Naive thymus-derived CD8-positive, alpha-beta T cell (primary cell): ENCODE measurements at regions not wholly inside any gene's neighbourhood (a gene's known extent, or its start where the extent isn't known, plus 50 kb on each side); places are given as distances from the start of the nearest gene placed in this dataset.

Source experiments
- ATAC-seq, 2 donors: fragments of 150-1000 bp; cut with Tn5 transposase in 1 of 2; sonication (Bioruptor Pico), chemical (Tn5 transposase) in 1 of 2; 1 replicate in 1 of 2; 2 replicates in 1 of 2; pipeline ENCODE4 v1.10.0; 2021; ENCODE audit warnings: mild to moderate bottlenecking in 2 of 2, moderate library complexity in 2 of 2
- POLR2A ChIA-PET: fragments of 350-600 bp; sonication (Branson Sonifier 250); formaldehyde crosslinking; loops from one replicate; lab custom pipeline; 2021; ENCODE audit warnings: antibody characterized with exemption; lab: Charles Lee
- DNase-seq, 10 donors: peaks; one replicate each; pipeline versions ENCODE4 v3.0.0 to v3.0.0-alpha.2; 2020 to 2022
- H3K27ac Mint-ChIP-seq, 10 donors: one replicate each; pipeline ENCODE4 v1.8.0; 2020 to 2022; ENCODE audit warnings: mild to moderate bottlenecking in 10 of 10, mixed read lengths in 10 of 10, moderate library complexity in 4 of 10, inconsistent platforms in 1 of 10
- H3K27me3 Mint-ChIP-seq, 5 donors: one replicate each; pipeline ENCODE4 v1.8.0; 2021 to 2022; ENCODE audit warnings: mixed read lengths in 5 of 5
- H3K36me3 Mint-ChIP-seq, 3 donors: one replicate each; pipeline ENCODE4 v1.8.0; 2020 to 2022; ENCODE audit warnings: mixed read lengths in 3 of 3, mild to moderate bottlenecking in 2 of 3, inconsistent platforms in 1 of 3
- H3K4me1 Mint-ChIP-seq, 4 donors: one replicate each; pipeline ENCODE4 v1.8.0; 2021 to 2022; ENCODE audit warnings: mixed read lengths in 4 of 4
- H3K4me3 Mint-ChIP-seq, 10 donors: one replicate each; pipeline ENCODE4 v1.8.0; 2020 to 2022; ENCODE audit warnings: mild to moderate bottlenecking in 10 of 10, mixed read lengths in 10 of 10, moderate library complexity in 6 of 10, inconsistent platforms in 1 of 10
- H3K9me3 Mint-ChIP-seq, 9 donors: one replicate each; pipeline ENCODE4 v1.8.0; 2020 to 2022; ENCODE audit warnings: mixed read lengths in 9 of 9, mild to moderate bottlenecking in 3 of 9, inconsistent platforms in 1 of 9, moderate library complexity in 1 of 9

- ATAC-seq (no peak), DNase-seq (no peak)
- Mint-ChIP-seq H3K4me3 (no peak overlapping the region), H3K27ac (no peak overlapping the region), H3K36me3 (no peaks in the 10 kb centered on the region), H3K4me1 (peaks cover 0 to 2% (median 0%) of the 10 kb centered on the region in 4 donors), H3K27me3 (peaks cover 0 to 16% (median 9%) of the 10 kb centered on the region in 5 donors), H3K9me3 (peaks cover 0 to 9% (median 4%) of the 10 kb centered on the region in 9 donors)
- POLR2A ChIA-PET, result no interaction called here
Observed at GRCh38 chr10:130994191-130994590, 317.3 kb downstream of the TCERG1L start.

DNA sequence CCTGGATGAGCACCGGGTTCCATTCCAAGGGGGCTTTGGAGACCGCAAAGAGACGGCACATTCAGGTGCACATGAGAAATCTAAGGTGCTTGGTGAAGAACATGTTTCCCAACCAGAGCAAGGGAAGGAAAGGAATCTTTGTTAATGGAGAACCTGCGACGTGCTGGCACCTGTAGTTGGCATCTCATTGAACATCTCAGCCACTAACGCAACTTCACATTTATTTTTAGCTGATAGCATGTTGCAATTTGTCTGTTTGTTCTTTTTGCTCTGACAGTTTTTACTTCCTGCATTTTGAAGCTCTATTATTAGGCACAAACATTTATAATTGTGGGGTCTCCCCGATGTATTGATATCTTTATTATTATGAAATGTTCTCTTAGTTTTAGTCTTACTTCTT, 316.7 kb downstream of the TCERG1L start:
- peaks cover 0 to 9% (median 4%) of the 10 kb centered on the region in 9 donors for H3K9me3 Mint-ChIP-seq
- peaks cover 0 to 2% (median 0%) of the 10 kb centered on the region in 4 donors for H3K4me1 Mint-ChIP-seq
- POLR2A ChIA-PET, result no interaction called here
- H3K4me3 Mint-ChIP-seq, result no peak overlapping the region
- H3K27me3 Mint-ChIP-seq, result peaks cover 0 to 18% (median 7%) of the 10 kb centered on the region in 5 donors
- H3K27ac Mint-ChIP-seq, result no peak overlapping the region
- H3K36me3 Mint-ChIP-seq, result no peaks in the 10 kb centered on the region
- no peak for DNase-seq
- no peak for ATAC-seq

GRCh38 chr10:130997267-130998045, 314.1 kb downstream of the TCERG1L start:
- Mint-ChIP-seq H3K27me3 (peaks cover 0 to 15% (median 0%) of the 10 kb centered on the region in 5 donors), H3K9me3 (peaks cover 0 to 9% (median 5%) of the 10 kb centered on the region in 9 donors), H3K36me3 (no peaks in the 10 kb centered on the region), H3K4me1 (no peaks in the 10 kb centered on the region), H3K27ac (no peak overlapping the region), H3K4me3 (no peak overlapping the region)
- no peak for DNase-seq
- no peak for ATAC-seq
- POLR2A ChIA-PET, result no interaction called here

GRCh38 chr10:130998046-130998435, 313.5 kb downstream of the TCERG1L start:
- no peak for ATAC-seq
- Mint-ChIP-seq H3K4me3 (no peak overlapping the region), H3K36me3 (no peaks in the 10 kb centered on the region), H3K4me1 (no peaks in the 10 kb centered on the region), H3K9me3 (peaks cover 0 to 9% (median 5%) of the 10 kb centered on the region in 9 donors), H3K27ac (no peak overlapping the region), H3K27me3 (peaks cover 0 to 15% (median 0%) of the 10 kb centered on the region in 5 donors)
- DNase-seq, result no peak
- POLR2A ChIA-PET, result no interaction called here

DNA sequence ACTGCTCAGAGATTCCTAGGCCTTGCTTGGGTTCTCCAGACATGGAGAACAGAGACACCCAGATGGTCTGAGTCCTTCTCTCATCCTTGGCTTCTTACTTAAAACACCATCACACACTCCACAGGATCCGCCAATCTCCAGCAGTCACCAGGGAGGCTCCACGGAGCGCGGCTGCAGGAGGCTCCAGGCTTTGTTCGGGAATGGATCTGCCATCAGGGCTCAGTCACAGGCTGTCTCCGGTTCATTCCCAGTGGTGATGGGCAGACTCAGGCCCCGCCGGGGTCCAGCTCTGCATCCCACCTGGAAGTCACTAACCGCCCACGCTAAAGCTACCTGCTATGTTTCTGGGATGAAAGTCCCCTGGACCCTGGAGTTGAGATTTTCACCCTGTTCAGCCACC, 312.9 kb downstream of the TCERG1L start:
- no peaks in the 10 kb centered on the region for H3K4me1 Mint-ChIP-seq
- DNase-seq (no peak), ATAC-seq (no peak)
- H3K9me3 Mint-ChIP-seq, result peaks cover 0 to 9% (median 5%) of the 10 kb centered on the region in 9 donors
- H3K27ac Mint-ChIP-seq, result no peak overlapping the region
- no peaks in the 10 kb centered on the region for H3K36me3 Mint-ChIP-seq
- peaks cover 0 to 15% (median 0%) of the 10 kb centered on the region in 5 donors for H3K27me3 Mint-ChIP-seq
- no peak overlapping the region for H3K4me3 Mint-ChIP-seq
- POLR2A ChIA-PET, result no interaction called here

GRCh38 chr10:130999376-131000202, 311.9 kb downstream of the TCERG1L start:
- no peak overlapping the region for H3K4me3 Mint-ChIP-seq
- no peak overlapping the region for H3K27ac Mint-ChIP-seq
- ATAC-seq (no peak), DNase-seq (no peak)
- peaks cover 0 to 15% (median 0%) of the 10 kb centered on the region in 5 donors for H3K27me3 Mint-ChIP-seq
- POLR2A ChIA-PET, result no interaction called here
- peaks cover 0 to 9% (median 5%) of the 10 kb centered on the region in 9 donors for H3K9me3 Mint-ChIP-seq
- H3K4me1 Mint-ChIP-seq, result no peaks in the 10 kb centered on the region
- no peaks in the 10 kb centered on the region for H3K36me3 Mint-ChIP-seq

- Mint-ChIP-seq H3K4me3 (no peak overlapping the region), H3K27me3 (peaks cover 0 to 15% (median 0%) of the 10 kb centered on the region in 5 donors), H3K27ac (peak overlapping the region in 1 of 10 donors; percentile 24), H3K9me3 (peaks cover 0 to 12% (median 5%) of the 10 kb centered on the region in 9 donors), H3K4me1 (no peaks in the 10 kb centered on the region), H3K36me3 (no peaks in the 10 kb centered on the region)
- ATAC-seq (no peak), DNase-seq (no peak)
- POLR2A ChIA-PET, result no interaction called here
Observed at GRCh38 chr10:131000244-131000643, 311.3 kb downstream of the TCERG1L start.

GRCh38 chr10:131000743-131001142, 310.8 kb downstream of the TCERG1L start:
- ATAC-seq (no peak), DNase-seq (no peak)
- Mint-ChIP-seq H3K36me3 (no peaks in the 10 kb centered on the region), H3K4me1 (no peaks in the 10 kb centered on the region), H3K9me3 (peaks cover 0 to 9% (median 5%) of the 10 kb centered on the region in 9 donors), H3K27me3 (peaks cover 0 to 15% (median 0%) of the 10 kb centered on the region in 5 donors), H3K4me3 (no peak overlapping the region), H3K27ac (peak overlapping the region in 1 of 10 donors; percentile 10)
- POLR2A ChIA-PET, result no interaction called here

GRCh38 chr10:131001438-131001837, 310.1 kb downstream of the TCERG1L start:
- Mint-ChIP-seq H3K27ac (no peak overlapping the region), H3K4me3 (no peak overlapping the region), H3K27me3 (peaks cover 0 to 15% (median 0%) of the 10 kb centered on the region in 5 donors), H3K9me3 (peaks cover 0 to 7% (median 4%) of the 10 kb centered on the region in 9 donors), H3K36me3 (no peaks in the 10 kb centered on the region), H3K4me1 (no peaks in the 10 kb centered on the region)
- no peak for ATAC-seq
- no peak for DNase-seq
- POLR2A ChIA-PET, result no interaction called here

GRCh38 chr10:131002031-131002861, 309.3 kb downstream of the TCERG1L start:
- Mint-ChIP-seq H3K36me3 (no peaks in the 10 kb centered on the region), H3K4me1 (no peaks in the 10 kb centered on the region), H3K4me3 (no peak overlapping the region), H3K27ac (no peak overlapping the region), H3K27me3 (peaks cover 0 to 8% (median 0%) of the 10 kb centered on the region in 5 donors), H3K9me3 (peaks cover 0 to 4% (median 1%) of the 10 kb centered on the region in 9 donors)
- DNase-seq (no peak), ATAC-seq (no peak)
- POLR2A ChIA-PET, result no interaction called here

- Mint-ChIP-seq H3K4me3 (no peak overlapping the region), H3K36me3 (no peaks in the 10 kb centered on the region), H3K27me3 (peaks cover 0 to 8% (median 0%) of the 10 kb centered on the region in 5 donors), H3K4me1 (no peaks in the 10 kb centered on the region), H3K9me3 (peaks cover 0 to 4% (median 0%) of the 10 kb centered on the region in 9 donors), H3K27ac (no peak overlapping the region)
- no peak for DNase-seq
- POLR2A ChIA-PET, result no interaction called here
- no peak for ATAC-seq
Observed at GRCh38 chr10:131003455-131003854, 308.1 kb downstream of the TCERG1L start.

- DNase-seq, result no peak
- H3K27ac Mint-ChIP-seq, result no peak overlapping the region
- no peak overlapping the region for H3K4me3 Mint-ChIP-seq
- POLR2A ChIA-PET, result no interaction called here
- no peaks in the 10 kb centered on the region for H3K36me3 Mint-ChIP-seq
- H3K27me3 Mint-ChIP-seq, result peaks cover 0 to 4% (median 0%) of the 10 kb centered on the region in 5 donors
- peaks cover 0 to 4% (median 0%) of the 10 kb centered on the region in 9 donors for H3K9me3 Mint-ChIP-seq
- H3K4me1 Mint-ChIP-seq, result no peaks in the 10 kb centered on the region
- no peak for ATAC-seq
Observed at GRCh38 chr10:131004276-131004675, 307.2 kb downstream of the TCERG1L start.
